ENCODE measurements at regions not wholly inside any gene's neighbourhood (a gene's known extent, or its start where the extent isn't known, plus 50 kb on each side); places are given as distances from the start of the nearest gene placed in this dataset.

- no peak for TF ChIP-seq ATF2 (CRISPR knock-in tag; IDR thresholded peaks at IDR 0.05; ENCODE audit: borderline replicate concordance, low read depth)
These were observed 643.3 kb downstream of the SLITRK5 start (continued) for GRCh38 chr13:88314496-88314895.

GRCh38 chr13:88329066-88329465 lies 657.9 kb downstream of the SLITRK5 start:
- ATAC-seq: no peak
- Mint-ChIP-seq H3K27ac (no peak overlapping the region), H3K4me3 (no peak overlapping the region)

More at GRCh38 chr13:88329066-88329465, 657.9 kb downstream of the SLITRK5 start:
- no peaks in the 10 kb centered on the region; the same call in 1 of the 2 replicates for H3K27me3 Mint-ChIP-seq (ENCODE audit: low read depth)
- peaks cover 12% of the 10 kb centered on the region for H3K36me3 Mint-ChIP-seq
- H3K9me3 Mint-ChIP-seq: peaks cover 15% of the 10 kb centered on the region
- no peak for DNase-seq (ENCODE audit: low spot score)
- ChIA-PET CTCF (no interaction called here), POLR2A (no interaction called here)
- H3K4me1 Mint-ChIP-seq: peaks cover 8% of the 10 kb centered on the region
- TF ChIP-seq GRHL2 (CRISPR knock-in tag; IDR thresholded peaks at IDR 0.05; ENCODE audit: insufficient replicate concordance, severe bottlenecking): no peak
- no peak for TF ChIP-seq ZNF423 (CRISPR knock-in tag; IDR thresholded peaks at IDR 0.05)
- no peak for TF ChIP-seq GTF2I (CRISPR knock-in tag; conservative IDR thresholded peaks at IDR 0.05)
- no peak for TF ChIP-seq PRDM15 (CRISPR knock-in tag; IDR thresholded peaks at IDR 0.05)
- TF ChIP-seq OVOL2 (CRISPR knock-in tag; IDR thresholded peaks at IDR 0.05; ENCODE audit: borderline replicate concordance): no peak
- TF ChIP-seq CDX4 (CRISPR knock-in tag; IDR thresholded peaks at IDR 0.05; ENCODE audit: borderline replicate concordance): no peak
- TF ChIP-seq CREM (CRISPR knock-in tag; IDR thresholded peaks at IDR 0.05): no peak
- no peak for TF ChIP-seq CREB1 (CRISPR knock-in tag; IDR thresholded peaks at IDR 0.05)
- TF ChIP-seq HMGA2 (CRISPR knock-in tag; IDR thresholded peaks at IDR 0.05): no peak
- TF ChIP-seq NR1H2 (CRISPR knock-in tag; IDR thresholded peaks at IDR 0.05): no peak
- TF ChIP-seq ERG (CRISPR knock-in tag; IDR thresholded peaks at IDR 0.05): no peak
- TF ChIP-seq MAX (CRISPR knock-in tag; IDR thresholded peaks at IDR 0.05): no peak
- TF ChIP-seq FOXP4 (CRISPR knock-in tag; IDR thresholded peaks at IDR 0.05): no peak
- TF ChIP-seq AFF4 (CRISPR knock-in tag; IDR thresholded peaks at IDR 0.05; ENCODE audit: borderline replicate concordance): no peak
- TF ChIP-seq MLX (CRISPR knock-in tag; IDR thresholded peaks at IDR 0.05): no peak
- no peak for TF ChIP-seq TEAD4 (CRISPR knock-in tag; IDR thresholded peaks at IDR 0.05)
- no peak for TF ChIP-seq GABPB1 (CRISPR knock-in tag; IDR thresholded peaks at IDR 0.05)
